ENCODE measurements at regions not wholly inside any gene's neighbourhood (a gene's known extent, or its start where the extent isn't known, plus 50 kb on each side); places are given as distances from the start of the nearest gene placed in this dataset.
"Not testable (repeated sequence)": the region's sequence is repeated elsewhere in the genome, so short reads cannot be mapped to it uniquely, and the experiment has no call there.

- Mint-ChIP-seq H3K27ac (no peak overlapping the region), H3K36me3 (peaks cover 0 to 3% (median 0%) of the 10 kb centered on the region in 3 donors), H3K27me3 (ENCODE audit: low read depth in 3 of 3) (peaks cover 7 to 32% (median 11%) of the 10 kb centered on the region in 3 donors), H3K4me3 (no peak overlapping the region), H3K4me1 (peaks cover 0 to 2% of the 10 kb centered on the region in 2 donors), H3K9me3 (peaks cover 0 to 2% (median 0%) of the 10 kb centered on the region in 6 donors)
- no peak for DNase-seq
Observed at GRCh38 chr5:138639326-138639725, 64.1 kb upstream of the HSPA9 start.

- peaks cover 0 to 2% of the 10 kb centered on the region in 2 donors for H3K4me1 Mint-ChIP-seq
- H3K27ac Mint-ChIP-seq: no peak overlapping the region
- H3K9me3 Mint-ChIP-seq: no peaks in the 10 kb centered on the region
- H3K4me3 Mint-ChIP-seq: no peak overlapping the region
- no peak for DNase-seq
- peaks cover 0 to 3% (median 0%) of the 10 kb centered on the region in 3 donors for H3K36me3 Mint-ChIP-seq
- H3K27me3 Mint-ChIP-seq (ENCODE audit: low read depth in 3 of 3): peaks cover 7 to 31% (median 13%) of the 10 kb centered on the region in 3 donors
Observed at GRCh38 chr5:138637256-138637655, 62.1 kb upstream of the HSPA9 start.

GRCh38 chr5:138636398-138636944, 61.3 kb upstream of the HSPA9 start:
- Mint-ChIP-seq H3K27ac (no peak overlapping the region), H3K9me3 (no peaks in the 10 kb centered on the region), H3K36me3 (peaks cover 0 to 3% (median 0%) of the 10 kb centered on the region in 3 donors), H3K4me1 (no peaks in the 10 kb centered on the region), H3K4me3 (no peak overlapping the region), H3K27me3 (ENCODE audit: low read depth in 3 of 3) (peaks cover 3 to 27% (median 14%) of the 10 kb centered on the region in 3 donors)
- DNase-seq: no peak

GRCh38 chr5:138635708-138636107, 60.5 kb upstream of the HSPA9 start:
- Mint-ChIP-seq H3K9me3 (no peaks in the 10 kb centered on the region), H3K27ac (no peak overlapping the region), H3K36me3 (peaks cover 0 to 3% (median 0%) of the 10 kb centered on the region in 3 donors), H3K4me3 (no peak overlapping the region), H3K4me1 (no peaks in the 10 kb centered on the region), H3K27me3 (ENCODE audit: low read depth in 3 of 3) (peaks cover 3 to 24% (median 12%) of the 10 kb centered on the region in 3 donors)
- no peak for DNase-seq

- Mint-ChIP-seq H3K36me3 (peaks cover 0 to 3% (median 0%) of the 10 kb centered on the region in 3 donors), H3K27me3 (ENCODE audit: low read depth in 3 of 3) (peaks cover 3 to 24% (median 11%) of the 10 kb centered on the region in 3 donors), H3K4me3 (no peak overlapping the region), H3K9me3 (no peaks in the 10 kb centered on the region), H3K4me1 (no peaks in the 10 kb centered on the region), H3K27ac (no peak overlapping the region)
- no peak for DNase-seq
Observed at GRCh38 chr5:138635265-138635664, 60.1 kb upstream of the HSPA9 start.

- not testable (repeated sequence) for H3K4me3 Mint-ChIP-seq, H3K9me3 Mint-ChIP-seq, H3K27ac Mint-ChIP-seq, DNase-seq, H3K36me3 Mint-ChIP-seq, H3K4me1 Mint-ChIP-seq
- peaks cover 3 to 23% (median 9%) of the 10 kb centered on the region in 3 donors for H3K27me3 Mint-ChIP-seq (ENCODE audit: low read depth in 3 of 3)
Observed at GRCh38 chr5:138634804-138635203, 59.6 kb upstream of the HSPA9 start.

GRCh38 chr5:138632900-138633489, 57.8 kb upstream of the HSPA9 start:
- Mint-ChIP-seq H3K27me3 (ENCODE audit: low read depth in 3 of 3) (peaks cover 3 to 19% (median 7%) of the 10 kb centered on the region in 3 donors), H3K4me1 (no peaks in the 10 kb centered on the region), H3K36me3 (peaks cover 0 to 3% (median 0%) of the 10 kb centered on the region in 3 donors), H3K4me3 (no peak overlapping the region), H3K9me3 (no peaks in the 10 kb centered on the region), H3K27ac (no peak overlapping the region)
- no peak for DNase-seq

GRCh38 chr5:138631096-138631928, 56.1 kb upstream of the HSPA9 start:
- H3K27me3 Mint-ChIP-seq (ENCODE audit: low read depth in 3 of 3): peaks cover 1 to 14% (median 4%) of the 10 kb centered on the region in 3 donors
- H3K27ac Mint-ChIP-seq: no peak overlapping the region
- no peak for DNase-seq
- H3K4me1 Mint-ChIP-seq: no peaks in the 10 kb centered on the region
- no peak overlapping the region for H3K4me3 Mint-ChIP-seq
- H3K36me3 Mint-ChIP-seq: peaks cover 0 to 3% (median 0%) of the 10 kb centered on the region in 3 donors
- no peaks in the 10 kb centered on the region for H3K9me3 Mint-ChIP-seq

GRCh38 chr5:138629392-138629791, 54.2 kb upstream of the HSPA9 start:
- Mint-ChIP-seq H3K27ac (no peak overlapping the region), H3K36me3 (no peaks in the 10 kb centered on the region), H3K4me1 (no peaks in the 10 kb centered on the region), H3K9me3 (no peaks in the 10 kb centered on the region), H3K4me3 (no peak overlapping the region), H3K27me3 (ENCODE audit: low read depth in 3 of 3) (peaks cover 3 to 12% (median 9%) of the 10 kb centered on the region in 3 donors)
- DNase-seq: no peak

- Mint-ChIP-seq H3K36me3 (no peaks in the 10 kb centered on the region), H3K27me3 (ENCODE audit: low read depth in 3 of 3) (peaks cover 0 to 10% (median 4%) of the 10 kb centered on the region in 3 donors), H3K27ac (no peak overlapping the region), H3K4me1 (no peaks in the 10 kb centered on the region), H3K4me3 (no peak overlapping the region), H3K9me3 (no peaks in the 10 kb centered on the region)
- DNase-seq: no peak
Observed at GRCh38 chr5:138626333-138626944, 51.2 kb upstream of the HSPA9 start.

GRCh38 chr5:138625134-138625533, 49.9 kb upstream of the HSPA9 start:
- Mint-ChIP-seq H3K9me3 (no peaks in the 10 kb centered on the region), H3K4me3 (no peak overlapping the region), H3K27ac (no peak overlapping the region), H3K4me1 (no peaks in the 10 kb centered on the region), H3K36me3 (peaks cover 0 to 3% (median 0%) of the 10 kb centered on the region in 3 donors), H3K27me3 (ENCODE audit: low read depth in 3 of 3) (peaks cover 4 to 10% (median 7%) of the 10 kb centered on the region in 3 donors)
- DNase-seq: no peak
